Psoas muscle (tissue), 7 donors: ENCODE measurements at regions not wholly inside any gene's neighbourhood (a gene's known extent, or its start where the extent isn't known, plus 50 kb on each side); places are given as distances from the start of the nearest gene placed in this dataset.
"Not testable (repeated sequence)": the region's sequence is repeated elsewhere in the genome, so short reads cannot be mapped to it uniquely, and the experiment has no call there.

ENCODE experiments used
- ATAC-seq, 4 donors: fragments of 200-7000 bp; cut with Tn5 transposase; one replicate each; pipeline ENCODE4 v1.9.1; 2020; ENCODE audit warnings: moderate library complexity in 3 of 4, mild to moderate bottlenecking in 2 of 4
- DNase-seq, 2 donors: peaks; one replicate each; pipeline ENCODE4 v3.0.0-alpha.2; 2020
- H3K27ac ChIP-seq: fragments of 200-600 bp; one replicate; pipeline ENCODE4 v1.8.0; 2022
- H3K27me3 ChIP-seq, 3 donors: fragments of 200-600 bp in 1 of 3; one replicate each; pipeline versions ENCODE4 v1.6.1 to v1.8.0; 2013 to 2022; ENCODE audit warnings: low read length in 2 of 3, mild to moderate bottlenecking in 2 of 3, moderate library complexity in 1 of 3; ENCODE audit not compliant: insufficient read depth in 3 of 3
- H3K36me3 ChIP-seq, 2 donors: fragments of 200-600 bp in 1 of 2; one replicate each; pipeline versions ENCODE4 v1.6.1 to v1.8.0; 2013 to 2022; ENCODE audit warnings: low read depth in 1 of 2, mild to moderate bottlenecking in 1 of 2, moderate library complexity in 1 of 2; ENCODE audit not compliant: insufficient read depth in 1 of 2
- H3K4me1 ChIP-seq: fragments of 200-600 bp; one replicate; pipeline ENCODE4 v1.8.0; 2022
- H3K4me3 ChIP-seq: fragments of 200-600 bp; one replicate; pipeline ENCODE4 v1.8.0; 2022; ENCODE audit warnings: mild to moderate bottlenecking
- H3K9me3 ChIP-seq: fragments of 200-600 bp; one replicate; pipeline ENCODE4 v1.8.0; 2022
- WGBS, 3 donors: extraction: QIAGEN DNeasy Blood & Tissue Kit; methylation state at CpG; one replicate each; pipeline versions ENCODE4 v1.1.6 to v1.1.7; 2013; 5-methylcytosine and 5-hydroxymethylcytosine counted together
- intact Hi-C, 2 donors: fragments of 100-400 bp; cut with DNase I; formaldehyde crosslinking; loops; one replicate each; pipeline versions ENCODE4 v1.11.0 to v1.14.2; 2022
- TF ChIP-seq, protein P1 (sequence below): fragments of 200-600 bp; IDR thresholded peaks from one replicate; pipeline ENCODE4 v1.8.0; 2022; ENCODE audit warnings: antibody characterized with exemption
- donor health status: healthy with polysubstance abuse.
- donor health status: DM: no; HTN: no; CAD: no; lungs with moderate emphysema.
- donor health status: Bipolar disorder and iron deficiency.
- donor health status: healthy.
- donor health status: DM: yes; HTN: yes; CAD: no.
- donor health status: DM: no; HTN: no; CAD: no.
- donor health status: DM: yes; HTN: yes; CAD: no.

DNA sequence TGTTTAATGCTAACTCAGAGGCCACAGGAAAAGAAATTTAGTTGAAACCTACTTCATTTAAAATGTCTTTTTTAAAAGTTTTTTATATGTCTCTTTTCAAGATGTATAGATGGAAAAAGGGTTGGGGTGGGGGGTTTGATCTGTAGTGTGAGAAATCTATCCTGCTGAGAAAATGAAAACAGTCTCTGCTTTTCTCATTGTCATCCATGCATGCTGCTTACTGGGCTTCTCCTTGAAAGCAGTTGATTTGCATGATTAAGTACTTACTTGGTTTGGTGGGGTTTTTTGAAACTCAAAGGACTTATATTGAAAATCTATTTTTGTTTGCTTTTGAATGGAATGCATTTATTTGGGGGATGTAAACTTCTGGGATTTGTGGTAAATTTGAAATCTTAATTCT lies 313.6 kb upstream of the DKK2 start:
- TF ChIP-seq, protein P1, sequence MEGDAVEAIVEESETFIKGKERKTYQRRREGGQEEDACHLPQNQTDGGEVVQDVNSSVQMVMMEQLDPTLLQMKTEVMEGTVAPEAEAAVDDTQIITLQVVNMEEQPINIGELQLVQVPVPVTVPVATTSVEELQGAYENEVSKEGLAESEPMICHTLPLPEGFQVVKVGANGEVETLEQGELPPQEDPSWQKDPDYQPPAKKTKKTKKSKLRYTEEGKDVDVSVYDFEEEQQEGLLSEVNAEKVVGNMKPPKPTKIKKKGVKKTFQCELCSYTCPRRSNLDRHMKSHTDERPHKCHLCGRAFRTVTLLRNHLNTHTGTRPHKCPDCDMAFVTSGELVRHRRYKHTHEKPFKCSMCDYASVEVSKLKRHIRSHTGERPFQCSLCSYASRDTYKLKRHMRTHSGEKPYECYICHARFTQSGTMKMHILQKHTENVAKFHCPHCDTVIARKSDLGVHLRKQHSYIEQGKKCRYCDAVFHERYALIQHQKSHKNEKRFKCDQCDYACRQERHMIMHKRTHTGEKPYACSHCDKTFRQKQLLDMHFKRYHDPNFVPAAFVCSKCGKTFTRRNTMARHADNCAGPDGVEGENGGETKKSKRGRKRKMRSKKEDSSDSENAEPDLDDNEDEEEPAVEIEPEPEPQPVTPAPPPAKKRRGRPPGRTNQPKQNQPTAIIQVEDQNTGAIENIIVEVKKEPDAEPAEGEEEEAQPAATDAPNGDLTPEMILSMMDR = no peak
- H3K27ac ChIP-seq = no peak overlapping the region
- no peaks in the 10 kb centered on the region for H3K4me1 ChIP-seq
- intact Hi-C loops = no loop called here
- no peaks in the 10 kb centered on the region for H3K9me3 ChIP-seq
- no peaks in the 10 kb centered on the region for H3K27me3 ChIP-seq
- no peaks in the 10 kb centered on the region for H3K36me3 ChIP-seq
- DNase-seq (no peak), ATAC-seq (no peak)
- no peak overlapping the region for H3K4me3 ChIP-seq

DNA sequence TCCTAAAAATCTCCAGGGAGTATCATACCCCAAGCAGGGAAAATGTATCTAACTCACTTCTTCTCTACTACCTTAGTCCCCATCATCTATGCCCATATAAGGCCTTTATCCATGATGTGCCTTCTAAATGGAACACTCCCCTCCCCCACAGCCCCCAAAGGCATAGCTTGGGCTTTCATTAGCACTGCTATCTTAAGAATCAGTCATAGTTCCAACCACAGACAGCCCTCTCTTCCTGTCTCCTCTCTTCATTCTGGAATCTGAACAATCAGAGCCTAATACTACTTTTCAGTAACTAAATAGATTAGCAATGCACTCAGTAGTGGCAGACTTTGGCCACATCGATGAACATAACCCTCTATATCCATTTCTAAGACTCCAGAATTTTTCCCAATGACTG lies 313.2 kb upstream of the DKK2 start:
- Histone ChIP-seq H3K36me3 (no peaks in the 10 kb centered on the region), H3K4me3 (no peak overlapping the region), H3K27ac (no peak overlapping the region), H3K4me1 (no peaks in the 10 kb centered on the region), H3K27me3 (no peaks in the 10 kb centered on the region), H3K9me3 (no peaks in the 10 kb centered on the region)
- intact Hi-C loops = no loop called here
- TF ChIP-seq, protein P1 = no peak
- no peak for DNase-seq
- ATAC-seq = no peak
- 36 to 44% (median 40%) methylated on average over 1 of the region's 1 CpG for WGBS, 3 donors

DNA sequence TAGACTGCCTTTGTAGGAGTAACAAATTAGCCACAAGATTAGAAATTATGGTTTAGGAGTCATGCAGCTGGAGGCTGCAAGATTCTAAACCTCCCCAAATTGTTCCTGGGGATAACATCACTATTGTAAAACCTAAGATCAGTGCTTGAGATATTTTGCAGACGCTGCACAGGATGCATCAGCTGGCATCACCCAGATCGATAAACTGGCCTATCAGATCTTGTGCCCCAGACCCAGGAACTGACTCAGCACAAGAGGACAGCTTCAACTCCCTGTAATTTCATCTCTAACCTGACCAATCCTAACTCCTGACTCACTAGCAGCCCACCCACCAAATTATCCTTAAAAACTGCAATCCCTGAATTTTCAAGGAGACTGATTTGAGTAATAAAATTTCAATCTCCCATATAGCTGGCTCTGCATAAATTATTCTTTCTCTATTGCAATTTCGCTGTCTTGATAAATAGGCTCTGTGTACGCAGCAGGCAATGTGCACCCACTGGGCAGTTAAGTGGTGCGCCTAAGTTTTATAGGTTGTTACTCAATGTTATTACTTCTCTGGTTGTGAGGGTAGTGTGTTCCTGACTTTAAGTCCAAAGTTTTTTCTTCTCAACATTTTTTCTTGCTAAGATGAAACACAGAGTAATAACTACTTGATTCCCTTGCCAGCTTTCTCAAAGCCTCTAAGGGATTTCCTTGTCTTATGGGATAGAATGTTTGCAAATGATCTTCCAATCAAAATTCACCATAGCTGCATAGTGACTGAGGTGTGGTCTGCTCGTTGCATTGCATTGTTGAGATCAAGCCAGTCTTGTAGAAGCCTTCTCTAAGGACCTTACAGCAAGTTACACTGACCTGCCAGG lies 312.3 kb upstream of the DKK2 start:
- TF ChIP-seq, protein P1 = no peak
- 83 to 90% (median 86%) methylated on average over 6 of the region's 6 CpGs for WGBS, 3 donors
- DNase-seq = no peak
- H3K4me1 ChIP-seq = no peaks in the 10 kb centered on the region
- no peak overlapping the region for H3K27ac ChIP-seq
- ATAC-seq = no peak
- H3K27me3 ChIP-seq = no peaks in the 10 kb centered on the region
- intact Hi-C loops = no loop called here
- no peaks in the 10 kb centered on the region for H3K36me3 ChIP-seq
- H3K9me3 ChIP-seq = no peaks in the 10 kb centered on the region
- H3K4me3 ChIP-seq = no peak overlapping the region

DNA sequence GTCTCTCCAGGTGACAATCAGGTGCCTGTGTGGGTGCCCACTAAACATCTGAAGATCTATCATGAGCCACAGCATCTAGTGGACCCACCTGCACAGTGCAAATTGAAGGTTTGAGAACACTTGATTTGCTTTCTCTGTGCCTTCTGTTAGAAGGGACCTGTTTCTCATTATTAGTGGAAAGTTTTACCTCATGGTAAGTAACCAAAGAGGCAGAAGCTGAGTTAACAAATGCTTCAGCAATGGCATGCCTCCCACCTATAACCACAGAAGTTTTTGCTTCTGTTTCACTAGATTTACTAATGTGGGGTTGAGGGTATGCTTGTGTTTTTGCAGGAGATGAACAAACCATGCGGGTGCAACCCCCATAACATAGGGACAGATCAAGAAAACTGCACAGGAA lies 297.4 kb upstream of the DKK2 start:
- ATAC-seq (no peak), DNase-seq (no peak)
- no peak overlapping the region for H3K27ac ChIP-seq
- H3K4me3 ChIP-seq = no peak overlapping the region
- no peaks in the 10 kb centered on the region for H3K36me3 ChIP-seq
- intact Hi-C loops = no loop called here
- TF ChIP-seq, protein P1 = no peak
- no peaks in the 10 kb centered on the region for H3K9me3 ChIP-seq
- 88 to 97% (median 94%) methylated on average over 1 of the region's 1 CpG for WGBS, 3 donors
- H3K27me3 ChIP-seq = no peaks in the 10 kb centered on the region
- no peaks in the 10 kb centered on the region for H3K4me1 ChIP-seq

DNA sequence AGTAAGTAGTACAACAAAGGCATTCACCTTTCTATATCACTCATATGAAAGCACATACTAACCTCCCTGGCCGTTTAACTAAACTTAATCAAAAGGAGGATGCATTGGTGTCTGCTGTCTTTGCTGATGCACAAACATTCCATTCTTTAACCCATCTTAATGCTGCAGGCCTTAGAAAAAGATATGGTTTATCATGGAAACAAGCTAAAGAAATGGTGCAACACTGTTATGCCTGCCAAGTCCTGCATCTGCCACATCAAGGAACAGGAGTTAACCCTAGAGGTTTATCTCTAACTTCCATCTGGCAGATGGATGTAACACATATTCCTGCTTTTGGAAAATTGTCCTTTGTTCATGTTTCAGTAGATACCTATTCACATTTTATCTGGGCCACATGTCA lies 296.5 kb upstream of the DKK2 start:
- H3K4me1 ChIP-seq, intact Hi-C loops, H3K27ac ChIP-seq, H3K27me3 ChIP-seq, DNase-seq, H3K4me3 ChIP-seq, H3K9me3 ChIP-seq, ATAC-seq, H3K36me3 ChIP-seq: not testable (repeated sequence)
- 63 to 68% (median 66%) methylated on average over 1 of the region's 1 CpG for WGBS, 3 donors
